ENCODE measurements at regions not wholly inside any gene's neighbourhood (a gene's known extent, or its start where the extent isn't known, plus 50 kb on each side); places are given as distances from the start of the nearest gene placed in this dataset.

DNA sequence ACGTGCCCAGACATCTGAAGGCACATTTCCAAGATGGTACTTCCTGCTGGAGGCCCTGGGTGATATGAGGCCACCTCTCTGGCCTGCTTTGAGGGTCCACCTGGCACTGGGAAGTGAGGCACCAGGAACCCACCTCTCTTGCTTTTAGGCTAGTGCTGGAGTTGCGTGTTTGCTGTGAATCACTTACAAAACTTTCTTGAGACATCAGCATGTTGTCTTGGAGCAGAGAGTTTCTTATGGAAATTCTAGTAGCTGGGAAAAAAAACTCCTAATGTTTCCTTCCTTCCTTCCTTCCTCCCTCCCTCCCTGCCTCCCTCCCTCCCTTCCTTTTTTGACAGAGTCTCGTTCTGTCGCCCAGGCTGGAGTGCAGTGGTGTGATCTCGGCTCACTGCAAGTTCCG is 341.3 kb downstream of the MIAT start:
- Histone ChIP-seq H3K27ac (no peak overlapping the region), H3K36me3 (no peaks in the 10 kb centered on the region), H3K4me3 (ENCODE audit: low read depth in 1 of 2, low read length in 1 of 2) (no peak overlapping the region)

DNA sequence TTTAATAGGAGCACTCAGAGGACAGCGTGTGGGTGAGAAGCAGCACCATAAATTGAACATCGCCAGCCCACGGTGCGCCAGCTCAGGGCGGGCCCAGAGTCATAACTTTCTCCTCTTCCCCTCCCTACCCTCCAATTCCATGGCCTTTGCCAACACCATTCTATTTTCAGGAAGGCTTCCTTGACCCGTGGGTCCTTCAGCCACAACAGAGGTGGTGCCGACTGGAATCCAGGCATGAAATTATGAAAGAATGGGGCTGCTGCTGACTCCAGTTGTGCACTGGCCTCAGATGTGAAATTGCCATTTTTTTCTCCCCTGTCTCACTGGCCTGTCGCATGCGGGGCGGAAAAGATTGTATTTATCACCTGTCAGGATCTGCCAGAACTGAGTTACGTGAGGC is 345.9 kb downstream of the MIAT start:
- H3K4me1 ChIP-seq (ENCODE audit: control insufficient read depth in 1 of 2, insufficient read depth in 1 of 2, low read depth in 1 of 2, low read length in 1 of 2): no peaks in the 10 kb centered on the region
- no peak overlapping the region for H3K4me3 ChIP-seq (ENCODE audit: low read depth in 1 of 2, low read length in 1 of 2)
- no peak overlapping the region for H3K27ac ChIP-seq
- no peaks in the 10 kb centered on the region for H3K9me3 ChIP-seq
- no peaks in the 10 kb centered on the region for H3K36me3 ChIP-seq
- TF ChIP-seq, protein P1, sequence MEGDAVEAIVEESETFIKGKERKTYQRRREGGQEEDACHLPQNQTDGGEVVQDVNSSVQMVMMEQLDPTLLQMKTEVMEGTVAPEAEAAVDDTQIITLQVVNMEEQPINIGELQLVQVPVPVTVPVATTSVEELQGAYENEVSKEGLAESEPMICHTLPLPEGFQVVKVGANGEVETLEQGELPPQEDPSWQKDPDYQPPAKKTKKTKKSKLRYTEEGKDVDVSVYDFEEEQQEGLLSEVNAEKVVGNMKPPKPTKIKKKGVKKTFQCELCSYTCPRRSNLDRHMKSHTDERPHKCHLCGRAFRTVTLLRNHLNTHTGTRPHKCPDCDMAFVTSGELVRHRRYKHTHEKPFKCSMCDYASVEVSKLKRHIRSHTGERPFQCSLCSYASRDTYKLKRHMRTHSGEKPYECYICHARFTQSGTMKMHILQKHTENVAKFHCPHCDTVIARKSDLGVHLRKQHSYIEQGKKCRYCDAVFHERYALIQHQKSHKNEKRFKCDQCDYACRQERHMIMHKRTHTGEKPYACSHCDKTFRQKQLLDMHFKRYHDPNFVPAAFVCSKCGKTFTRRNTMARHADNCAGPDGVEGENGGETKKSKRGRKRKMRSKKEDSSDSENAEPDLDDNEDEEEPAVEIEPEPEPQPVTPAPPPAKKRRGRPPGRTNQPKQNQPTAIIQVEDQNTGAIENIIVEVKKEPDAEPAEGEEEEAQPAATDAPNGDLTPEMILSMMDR (IDR thresholded peaks at IDR 0.05): no peak
- peaks cover 4% of the 10 kb centered on the region for H3K27me3 ChIP-seq

More for the DNA sequence above, 341.3 kb downstream of the MIAT start:
- no peaks in the 10 kb centered on the region for H3K27me3 ChIP-seq
- no peaks in the 10 kb centered on the region for H3K9me3 ChIP-seq
- TF ChIP-seq, protein P1 (IDR thresholded peaks at IDR 0.05): no peak
- H3K4me1 ChIP-seq (ENCODE audit: control insufficient read depth in 1 of 2, insufficient read depth in 1 of 2, low read depth in 1 of 2, low read length in 1 of 2): no peaks in the 10 kb centered on the region

DNA sequence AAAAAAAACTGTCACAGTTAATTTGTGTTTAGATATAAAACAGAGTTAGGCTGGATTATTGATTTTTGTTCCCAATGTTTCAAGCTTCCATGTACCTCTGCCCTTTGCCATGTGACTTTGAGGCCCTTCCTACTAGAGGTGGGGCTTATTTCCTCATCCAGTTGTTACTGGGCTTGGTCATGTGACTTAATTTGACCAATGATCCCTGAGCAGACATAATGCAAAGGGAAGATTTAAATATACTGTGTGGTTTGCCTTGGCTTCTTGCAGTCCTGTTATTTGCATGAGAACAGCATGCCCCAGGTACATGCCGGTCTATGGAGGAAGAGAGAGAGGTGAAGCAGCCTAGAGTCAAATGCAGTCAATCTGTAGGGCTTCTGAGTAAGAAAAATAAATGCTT is 347.0 kb downstream of the MIAT start:
- no peak overlapping the region for H3K27ac ChIP-seq
- no peaks in the 10 kb centered on the region for H3K4me1 ChIP-seq (ENCODE audit: control insufficient read depth in 1 of 2, insufficient read depth in 1 of 2, low read depth in 1 of 2, low read length in 1 of 2)
- peaks cover 4% of the 10 kb centered on the region for H3K27me3 ChIP-seq
- no peaks in the 10 kb centered on the region for H3K36me3 ChIP-seq
- H3K4me3 ChIP-seq (ENCODE audit: low read depth in 1 of 2, low read length in 1 of 2): no peak overlapping the region
- no peaks in the 10 kb centered on the region for H3K9me3 ChIP-seq
- TF ChIP-seq, protein P1 (IDR thresholded peaks at IDR 0.05): no peak

DNA sequence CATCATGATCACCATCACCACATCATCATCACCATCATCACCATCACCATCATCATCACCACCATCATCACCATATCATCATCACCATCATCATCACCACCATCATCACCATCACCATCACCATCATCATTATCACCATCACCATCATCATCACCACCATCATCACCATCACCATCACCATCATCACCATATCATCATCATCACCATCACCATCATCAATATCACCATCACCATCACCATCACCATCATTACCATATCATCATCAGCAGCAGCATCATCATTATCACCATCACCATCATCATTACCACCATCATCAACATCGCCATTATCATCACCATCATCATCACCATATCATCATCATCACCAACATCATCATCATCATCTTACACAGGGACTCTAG is 351.1 kb downstream of the MIAT start:
- no peaks in the 10 kb centered on the region for H3K36me3 ChIP-seq
- peaks cover 4% of the 10 kb centered on the region for H3K27me3 ChIP-seq
- TF ChIP-seq, protein P1 (IDR thresholded peaks at IDR 0.05): no peak
- no peaks in the 10 kb centered on the region for H3K4me1 ChIP-seq (ENCODE audit: control insufficient read depth in 1 of 2, insufficient read depth in 1 of 2, low read depth in 1 of 2, low read length in 1 of 2)
- H3K4me3 ChIP-seq (ENCODE audit: low read depth in 1 of 2, low read length in 1 of 2): no peak overlapping the region
- no peak overlapping the region for H3K27ac ChIP-seq
- H3K9me3 ChIP-seq: no peaks in the 10 kb centered on the region

DNA sequence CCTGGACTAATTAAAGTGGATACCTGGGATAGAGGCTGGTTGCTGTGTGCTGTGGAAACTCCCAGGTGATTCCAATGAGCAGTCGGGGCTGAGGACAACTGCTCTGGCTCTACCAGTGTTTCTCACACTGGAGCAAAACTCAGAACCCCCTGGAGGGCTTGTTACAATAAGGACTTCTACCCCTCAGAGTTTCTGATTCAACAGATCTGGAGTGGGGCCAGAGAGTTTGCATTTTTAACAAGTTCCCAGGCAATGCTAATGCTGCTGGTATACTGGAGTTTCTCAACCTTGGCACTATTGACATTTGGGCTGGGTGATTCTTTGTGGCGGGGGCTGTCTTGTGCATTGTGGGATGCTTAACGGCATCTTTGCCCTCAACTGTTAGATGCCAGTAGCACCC is 353.7 kb downstream of the MIAT start:
- H3K4me3 ChIP-seq (ENCODE audit: low read depth in 1 of 2, low read length in 1 of 2): no peak overlapping the region
- H3K4me1 ChIP-seq (ENCODE audit: control insufficient read depth in 1 of 2, insufficient read depth in 1 of 2, low read depth in 1 of 2, low read length in 1 of 2): no peaks in the 10 kb centered on the region
- no peak overlapping the region for H3K27ac ChIP-seq
- H3K27me3 ChIP-seq: no peaks in the 10 kb centered on the region
- TF ChIP-seq, protein P1 (IDR thresholded peaks at IDR 0.05): no peak
- H3K9me3 ChIP-seq: no peaks in the 10 kb centered on the region
- no peaks in the 10 kb centered on the region for H3K36me3 ChIP-seq

DNA sequence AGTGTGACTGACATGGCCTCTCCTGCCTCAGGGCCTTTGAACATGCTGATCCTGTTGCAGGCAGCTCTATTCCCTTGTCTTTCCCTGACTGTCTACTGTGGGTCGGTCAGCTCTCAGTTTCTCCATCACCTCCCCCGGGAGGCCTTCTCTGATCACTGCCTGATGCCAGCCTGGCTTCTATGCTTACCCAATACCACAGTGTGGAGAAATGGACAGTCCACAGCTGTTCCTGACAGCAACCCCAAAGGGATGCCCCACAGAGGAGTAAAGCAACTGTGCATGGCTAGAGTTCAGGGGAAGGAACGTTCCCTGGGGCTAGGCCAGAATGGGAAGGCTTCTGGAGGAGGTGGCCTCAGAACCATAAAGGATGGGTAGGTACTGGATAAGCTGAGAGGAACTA is 354.3 kb downstream of the MIAT start:
- no peaks in the 10 kb centered on the region for H3K27me3 ChIP-seq
- H3K27ac ChIP-seq: no peak overlapping the region
- H3K9me3 ChIP-seq: no peaks in the 10 kb centered on the region
- TF ChIP-seq, protein P1 (IDR thresholded peaks at IDR 0.05): no peak
- H3K4me1 ChIP-seq (ENCODE audit: control insufficient read depth in 1 of 2, insufficient read depth in 1 of 2, low read depth in 1 of 2, low read length in 1 of 2): no peaks in the 10 kb centered on the region
- no peak overlapping the region for H3K4me3 ChIP-seq (ENCODE audit: low read depth in 1 of 2, low read length in 1 of 2)
- H3K36me3 ChIP-seq: no peaks in the 10 kb centered on the region
